ENCODE measurements at regions not wholly inside any gene's neighbourhood (a gene's known extent, or its start where the extent isn't known, plus 50 kb on each side); places are given as distances from the start of the nearest gene placed in this dataset.

DNA sequence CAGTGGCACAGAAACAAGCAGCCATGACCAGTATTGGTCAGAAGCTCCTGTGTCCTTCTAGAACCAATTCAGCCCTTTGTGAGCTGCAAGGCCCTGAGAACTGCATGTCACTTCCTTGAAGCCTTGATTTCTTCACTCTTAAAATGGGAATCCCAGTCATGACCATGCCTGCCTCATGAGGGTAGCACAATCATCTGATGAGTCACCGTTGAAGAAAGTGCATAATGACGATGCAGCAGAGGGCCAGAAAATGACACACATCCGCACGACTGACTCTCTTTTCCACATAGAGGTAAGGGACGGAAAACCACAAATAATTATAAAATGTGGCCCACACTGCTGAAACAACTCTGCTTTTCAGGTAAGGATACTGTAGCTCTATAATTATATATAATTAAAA is 777.4 kb downstream of the BCL11B start:
- Histone ChIP-seq H3K4me2 (no peak overlapping the region), H3K36me3 (replicated peaks in 1 of 2; ENCODE audit: control insufficient read depth in 1 of 2, insufficient read depth in 2 of 2, low read length in 1 of 2) (no peaks in the 10 kb centered on the region), H3K9ac (no peak overlapping the region), H3K27ac (ENCODE audit: low read depth in 2 of 2, low read length in 1 of 2) (no peak overlapping the region), H3K9me2 (no peaks in the 10 kb centered on the region), H3K4me1 (ENCODE audit: control insufficient read depth in 1 of 2, insufficient read depth in 2 of 2, low read depth in 1 of 2, low read length in 1 of 2) (no peaks in the 10 kb centered on the region), H4K20me1 (ENCODE audit: insufficient read depth) (no peaks in the 10 kb centered on the region), H3K4me3 (ENCODE audit: low read depth in 2 of 2, low read length in 1 of 2) (no peak overlapping the region), H3K9me3 (no peaks in the 10 kb centered on the region), H2AFZ (ENCODE audit: low read depth) (no peak overlapping the region), H3K27me3 (ENCODE audit: insufficient read depth) (no peaks in the 10 kb centered on the region), H3F3A (replicated peaks; ENCODE audit: insufficient read depth) (no peaks in the 10 kb centered on the region), H3K79me2 (ENCODE audit: insufficient read depth) (no peaks in the 10 kb centered on the region)
- no peak for DNase-seq
- POLR2A ChIA-PET = no interaction called here
- WGBS (ENCODE audit: low lambda C conversion rate) = 31% methylated on average over 5 of the region's 5 CpGs
- CTCF ChIA-PET = no interaction called here
- TF ChIP-seq, protein P1, sequence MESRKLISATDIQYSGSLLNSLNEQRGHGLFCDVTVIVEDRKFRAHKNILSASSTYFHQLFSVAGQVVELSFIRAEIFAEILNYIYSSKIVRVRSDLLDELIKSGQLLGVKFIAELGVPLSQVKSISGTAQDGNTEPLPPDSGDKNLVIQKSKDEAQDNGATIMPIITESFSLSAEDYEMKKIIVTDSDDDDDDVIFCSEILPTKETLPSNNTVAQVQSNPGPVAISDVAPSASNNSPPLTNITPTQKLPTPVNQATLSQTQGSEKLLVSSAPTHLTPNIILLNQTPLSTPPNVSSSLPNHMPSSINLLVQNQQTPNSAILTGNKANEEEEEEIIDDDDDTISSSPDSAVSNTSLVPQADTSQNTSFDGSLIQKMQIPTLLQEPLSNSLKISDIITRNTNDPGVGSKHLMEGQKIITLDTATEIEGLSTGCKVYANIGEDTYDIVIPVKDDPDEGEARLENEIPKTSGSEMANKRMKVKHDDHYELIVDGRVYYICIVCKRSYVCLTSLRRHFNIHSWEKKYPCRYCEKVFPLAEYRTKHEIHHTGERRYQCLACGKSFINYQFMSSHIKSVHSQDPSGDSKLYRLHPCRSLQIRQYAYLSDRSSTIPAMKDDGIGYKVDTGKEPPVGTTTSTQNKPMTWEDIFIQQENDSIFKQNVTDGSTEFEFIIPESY (IDR thresholded peaks at IDR 0.05; ENCODE audit: borderline replicate concordance, low read depth) = no peak
- TF ChIP-seq RFX5 (IDR thresholded peaks at IDR 0.05; ENCODE audit: low read length) (no peak), TEAD4 (IDR thresholded peaks at IDR 0.05; ENCODE audit: borderline replicate concordance, insufficient read depth) (no peak), RXRA (IDR thresholded peaks at IDR 0.05; ENCODE audit: borderline replicate concordance, low read depth) (no peak), MEF2A (IDR thresholded peaks at IDR 0.05; ENCODE audit: borderline replicate concordance, low read depth) (no peak), TCF12 (IDR thresholded peaks at IDR 0.05) (no peak), SMC3 (IDR thresholded peaks at IDR 0.05; ENCODE audit: low read depth, low read length) (no peak), EP300 (IDR thresholded peaks at IDR 0.05; ENCODE audit: borderline replicate concordance in 1 of 2, low read depth in 1 of 2, low read length in 1 of 2) (no peak), FOXJ3 (CRISPR knock-in tag; IDR thresholded peaks at IDR 0.05) (no peak)
- TF ChIP-seq, protein P2, sequence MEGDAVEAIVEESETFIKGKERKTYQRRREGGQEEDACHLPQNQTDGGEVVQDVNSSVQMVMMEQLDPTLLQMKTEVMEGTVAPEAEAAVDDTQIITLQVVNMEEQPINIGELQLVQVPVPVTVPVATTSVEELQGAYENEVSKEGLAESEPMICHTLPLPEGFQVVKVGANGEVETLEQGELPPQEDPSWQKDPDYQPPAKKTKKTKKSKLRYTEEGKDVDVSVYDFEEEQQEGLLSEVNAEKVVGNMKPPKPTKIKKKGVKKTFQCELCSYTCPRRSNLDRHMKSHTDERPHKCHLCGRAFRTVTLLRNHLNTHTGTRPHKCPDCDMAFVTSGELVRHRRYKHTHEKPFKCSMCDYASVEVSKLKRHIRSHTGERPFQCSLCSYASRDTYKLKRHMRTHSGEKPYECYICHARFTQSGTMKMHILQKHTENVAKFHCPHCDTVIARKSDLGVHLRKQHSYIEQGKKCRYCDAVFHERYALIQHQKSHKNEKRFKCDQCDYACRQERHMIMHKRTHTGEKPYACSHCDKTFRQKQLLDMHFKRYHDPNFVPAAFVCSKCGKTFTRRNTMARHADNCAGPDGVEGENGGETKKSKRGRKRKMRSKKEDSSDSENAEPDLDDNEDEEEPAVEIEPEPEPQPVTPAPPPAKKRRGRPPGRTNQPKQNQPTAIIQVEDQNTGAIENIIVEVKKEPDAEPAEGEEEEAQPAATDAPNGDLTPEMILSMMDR (IDR thresholded peaks at IDR 0.05) = no peak
- TF ChIP-seq, protein P3, sequence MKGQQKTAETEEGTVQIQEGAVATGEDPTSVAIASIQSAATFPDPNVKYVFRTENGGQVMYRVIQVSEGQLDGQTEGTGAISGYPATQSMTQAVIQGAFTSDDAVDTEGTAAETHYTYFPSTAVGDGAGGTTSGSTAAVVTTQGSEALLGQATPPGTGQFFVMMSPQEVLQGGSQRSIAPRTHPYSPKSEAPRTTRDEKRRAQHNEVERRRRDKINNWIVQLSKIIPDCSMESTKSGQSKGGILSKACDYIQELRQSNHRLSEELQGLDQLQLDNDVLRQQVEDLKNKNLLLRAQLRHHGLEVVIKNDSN (IDR thresholded peaks at IDR 0.05; ENCODE audit: borderline replicate concordance, low read depth) = no peak

DNA sequence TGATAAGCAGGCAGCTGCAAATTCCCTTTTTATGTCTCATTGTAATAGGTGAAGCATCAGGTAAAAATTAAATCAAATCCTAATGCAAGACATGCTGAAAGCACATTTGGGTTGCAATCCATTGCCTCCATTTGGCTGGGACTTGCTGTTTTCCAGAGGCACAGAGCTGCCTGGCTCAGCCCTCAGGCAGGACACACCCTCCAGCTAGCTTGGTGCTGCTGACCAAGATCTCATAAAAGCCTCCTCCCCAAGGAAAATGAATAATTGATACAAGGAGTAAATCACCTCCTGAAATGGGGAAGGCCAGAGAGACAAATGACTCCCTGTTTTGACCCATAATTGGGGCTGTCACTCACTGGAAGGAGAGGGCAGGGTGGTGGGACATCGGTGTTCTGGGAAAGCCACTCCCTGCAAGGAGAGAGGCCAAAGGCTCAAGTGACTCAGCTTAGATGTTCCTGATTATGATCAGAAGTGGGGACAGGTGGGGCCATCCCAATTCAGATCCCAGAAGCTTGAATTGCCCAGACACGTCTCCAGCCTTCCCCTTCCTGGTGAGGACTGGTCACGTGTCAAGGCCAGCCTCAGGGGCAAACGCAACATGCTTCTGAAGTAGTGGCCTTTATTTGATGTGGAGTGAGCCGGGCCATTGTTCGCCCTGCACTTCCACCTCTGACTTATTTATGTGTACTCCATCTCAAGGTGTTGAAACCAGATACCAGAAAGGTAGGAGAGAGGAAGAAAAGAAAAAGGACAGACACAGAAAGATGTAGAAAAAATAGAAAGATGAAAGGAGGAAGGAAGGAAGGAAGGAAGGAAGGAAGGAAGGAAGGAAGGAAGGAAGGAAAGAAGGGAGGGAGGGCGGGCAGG is 773.7 kb downstream of the BCL11B start:
- Histone ChIP-seq H3K79me2 (ENCODE audit: insufficient read depth) (no peaks in the 10 kb centered on the region), H3K9me2 (no peaks in the 10 kb centered on the region), H3K4me1 (ENCODE audit: control insufficient read depth in 1 of 2, insufficient read depth in 2 of 2, low read depth in 1 of 2, low read length in 1 of 2) (no peaks in the 10 kb centered on the region), H3K9me3 (no peaks in the 10 kb centered on the region), H4K20me1 (ENCODE audit: insufficient read depth) (no peaks in the 10 kb centered on the region), H3K4me3 (ENCODE audit: low read depth in 2 of 2, low read length in 1 of 2) (no peak overlapping the region), H3K36me3 (replicated peaks in 1 of 2; ENCODE audit: control insufficient read depth in 1 of 2, insufficient read depth in 2 of 2, low read length in 1 of 2) (no peaks in the 10 kb centered on the region), H3K27ac (ENCODE audit: low read depth in 2 of 2, low read length in 1 of 2) (no peak overlapping the region), H3K9ac (no peak overlapping the region), H3K4me2 (no peak overlapping the region), H3K27me3 (ENCODE audit: insufficient read depth) (no peaks in the 10 kb centered on the region), H3F3A (replicated peaks; ENCODE audit: insufficient read depth) (no peaks in the 10 kb centered on the region), H2AFZ (ENCODE audit: low read depth) (no peak overlapping the region)
- TF ChIP-seq RFX5 (IDR thresholded peaks at IDR 0.05; ENCODE audit: low read length) = no peak
- no peak for TF ChIP-seq GATA2 (CRISPR knock-in tag; IDR thresholded peaks at IDR 0.05)
- no peak for TF ChIP-seq EZH2phosphoT487 (IDR thresholded peaks at IDR 0.05; ENCODE audit: borderline replicate concordance, low read depth)
- no peak for TF ChIP-seq TAF1 (IDR thresholded peaks at IDR 0.05; ENCODE audit: borderline replicate concordance, low read depth, low read length)
- no peak for TF ChIP-seq FOXM1 (IDR thresholded peaks at IDR 0.05; ENCODE audit: low read depth)
- no peak for TF ChIP-seq NRF1 (IDR thresholded peaks at IDR 0.05; ENCODE audit: low read depth, low read length)
- TF ChIP-seq TCF12 (IDR thresholded peaks at IDR 0.05) = no peak
- no peak for TF ChIP-seq CHD2 (IDR thresholded peaks at IDR 0.05; ENCODE audit: low read length, partially characterized antibody)
- no peak for TF ChIP-seq MEF2A (IDR thresholded peaks at IDR 0.05; ENCODE audit: borderline replicate concordance, low read depth)
- TF ChIP-seq, protein P4, sequence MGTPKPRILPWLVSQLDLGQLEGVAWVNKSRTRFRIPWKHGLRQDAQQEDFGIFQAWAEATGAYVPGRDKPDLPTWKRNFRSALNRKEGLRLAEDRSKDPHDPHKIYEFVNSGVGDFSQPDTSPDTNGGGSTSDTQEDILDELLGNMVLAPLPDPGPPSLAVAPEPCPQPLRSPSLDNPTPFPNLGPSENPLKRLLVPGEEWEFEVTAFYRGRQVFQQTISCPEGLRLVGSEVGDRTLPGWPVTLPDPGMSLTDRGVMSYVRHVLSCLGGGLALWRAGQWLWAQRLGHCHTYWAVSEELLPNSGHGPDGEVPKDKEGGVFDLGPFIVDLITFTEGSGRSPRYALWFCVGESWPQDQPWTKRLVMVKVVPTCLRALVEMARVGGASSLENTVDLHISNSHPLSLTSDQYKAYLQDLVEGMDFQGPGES (IDR thresholded peaks at IDR 0.05; ENCODE audit: low read depth, low read length) = no peak
- TF ChIP-seq YY1 (IDR thresholded peaks at IDR 0.05; ENCODE audit: low read depth) = no peak
- no peak for TF ChIP-seq RCOR1 (IDR thresholded peaks at IDR 0.05; ENCODE audit: low read length)
- CTCF ChIA-PET = no interaction called here
- POLR2A ChIA-PET = no interaction called here
- WGBS (ENCODE audit: low lambda C conversion rate) = 5% methylated on average over 7 of the region's 7 CpGs
- DNase-seq = no peak

Data from SK-N-SH (cell line).